ENCODE measurements at regions not wholly inside any gene's neighbourhood (a gene's known extent, or its start where the extent isn't known, plus 50 kb on each side); places are given as distances from the start of the nearest gene placed in this dataset.

- no peak for TF ChIP-seq CTCF (conservative IDR thresholded peaks at IDR 0.05; ENCODE audit: low read depth, low read length)
- TF ChIP-seq EZH2 (IDR thresholded peaks at IDR 0.05; ENCODE audit: low read length, unreplicated experiment) = no peak
Measured at GRCh38 chr12:126760092-126760491, 1506.9 kb upstream of the TMEM132C start.

All from PC-3 (cell line).